IMR-90 (cell line): ENCODE measurements at regions not wholly inside any gene's neighbourhood (a gene's known extent, or its start where the extent isn't known, plus 50 kb on each side); places are given as distances from the start of the nearest gene placed in this dataset.

Experiments
- ATAC-seq: fragments of 200-7000 bp; cut with Tn5 transposase; 2 replicates; pipeline ENCODE4 v1.9.1; 2020; ENCODE audit warnings: low read depth, mild to moderate bottlenecking, moderate library complexity
- BruUV-seq: library from RNA; stranded (reverse); fragments of 400-500 nt; replicated peaks from 2 replicates; lab custom pipeline; 2021; lab: Mats Ljungman, UMichigan
- CTCF ChIA-PET: fragments of 300-600 bp; formaldehyde crosslinking; extraction: SDS; loops from one replicate; lab custom pipeline; 2021; ENCODE audit warnings: antibody characterized with exemption; lab: Yijun Ruan, JAX
- POLR2A ChIA-PET: fragments of 300-600 bp; sonication (Branson Sonifier 250); formaldehyde crosslinking; loops from one replicate; lab custom pipeline; 2022; ENCODE audit warnings: antibody characterized with exemption; ENCODE audit not compliant: unreplicated experiment; lab: Charles Lee
- DNase-seq: peaks from one replicate; pipeline ENCODE4 v3.0.0; 2013
- H2AFZ ChIP-seq: replicated peaks from 2 replicates; pipeline ENCODE3; 2013; ENCODE audit warnings: low read length, mild to moderate bottlenecking; ENCODE audit not compliant: poor library complexity
- H2AK5ac ChIP-seq: 2 replicates; pipeline ENCODE4 v1.6.1; 2013; ENCODE audit warnings: low read depth, low read length, inconsistent platforms
- H2AK9ac ChIP-seq: replicated peaks from 2 replicates; pipeline ENCODE3; 2013; ENCODE audit warnings: mild to moderate bottlenecking, low read depth, low read length, moderate library complexity; ENCODE audit not compliant: poor library complexity
- H2BK120ac ChIP-seq: 2 replicates; pipeline ENCODE4 v1.6.1; 2013; ENCODE audit warnings: low read depth, low read length, inconsistent platforms
- H2BK15ac ChIP-seq: 3 replicates; pipeline ENCODE4 v1.6.1; 2013; ENCODE audit warnings: low read depth, low read length, inconsistent platforms
- H2BK20ac ChIP-seq: 2 replicates; pipeline ENCODE4 v1.6.1; 2013; ENCODE audit warnings: low read depth, mild to moderate bottlenecking, inconsistent platforms, low read length, moderate library complexity
- H2BK5ac ChIP-seq: 2 replicates; pipeline ENCODE4 v1.6.1; 2013; ENCODE audit warnings: mild to moderate bottlenecking, low read depth, low read length, inconsistent platforms; ENCODE audit not compliant: poor library complexity, severe bottlenecking
- H3K14ac ChIP-seq: replicated peaks from 2 replicates; pipeline ENCODE4 v1.6.1; 2013; ENCODE audit warnings: low read depth, low read length, inconsistent platforms
- H3K18ac ChIP-seq: 2 replicates; pipeline ENCODE4 v1.6.1; 2013; ENCODE audit warnings: low read depth, low read length, control low read depth
- H3K23ac ChIP-seq: 2 replicates; pipeline ENCODE4 v1.6.1; 2013; ENCODE audit warnings: low read depth, low read length, inconsistent platforms
- H3K27ac ChIP-seq: 2 replicates; pipeline ENCODE4 v1.5.1; 2013; ENCODE audit warnings: mild to moderate bottlenecking, control low read depth, low read length; ENCODE audit not compliant: insufficient read depth
- H3K27me3 ChIP-seq: 2 replicates; pipeline ENCODE4 v1.6.1; 2013; ENCODE audit warnings: low read length; ENCODE audit not compliant: control insufficient read depth, insufficient read depth
- H3K36me3 ChIP-seq: 2 replicates; pipeline ENCODE4 v1.6.1; 2013; ENCODE audit warnings: low read length, mixed read lengths; ENCODE audit not compliant: control insufficient read depth, insufficient read depth
- H3K4ac ChIP-seq: 2 replicates; pipeline ENCODE4 v1.6.1; 2013; ENCODE audit warnings: low read depth, low read length, inconsistent platforms
- H3K4me1 ChIP-seq: 2 replicates; pipeline ENCODE4 v1.6.1; 2013; ENCODE audit warnings: low read length, mixed read lengths; ENCODE audit not compliant: control insufficient read depth, insufficient read depth
- H3K4me2 ChIP-seq: 2 replicates; pipeline ENCODE4 v1.6.1; 2013; ENCODE audit warnings: low read depth, mild to moderate bottlenecking, control low read depth, low read length, moderate library complexity
- H3K4me3 ChIP-seq: 2 replicates; pipeline ENCODE4 v1.5.1; 2013; ENCODE audit warnings: low read depth, mild to moderate bottlenecking, control low read depth, low read length, moderate library complexity; ENCODE audit not compliant: insufficient read depth
- H3K56ac ChIP-seq: 2 replicates; pipeline ENCODE4 v1.6.1; 2013; ENCODE audit warnings: low read length, inconsistent platforms; ENCODE audit not compliant: insufficient read depth; ENCODE audit errors: extremely low read depth
- H3K79me1 ChIP-seq, 2 experiments: 2 replicates each; pipeline ENCODE4 v1.6.1; 2013; ENCODE audit warnings: low read length in 2 of 2, inconsistent platforms in 1 of 2, low read depth in 1 of 2
- H3K9ac ChIP-seq: 2 replicates; pipeline ENCODE4 v1.6.1; 2013; ENCODE audit warnings: low read depth, low read length, control low read depth
- H3K9me1 ChIP-seq: 2 replicates; pipeline ENCODE4 v1.6.1; 2013; ENCODE audit warnings: low read length, inconsistent platforms; ENCODE audit not compliant: insufficient read depth
- H3K9me3 ChIP-seq: 2 replicates; pipeline ENCODE4 v1.6.1; 2013; ENCODE audit warnings: low read length; ENCODE audit not compliant: control insufficient read depth, insufficient read depth
- H4K20me1 ChIP-seq: 2 replicates; pipeline ENCODE4 v1.6.1; 2013; ENCODE audit warnings: low read length, inconsistent platforms; ENCODE audit not compliant: insufficient read depth
- H4K5ac ChIP-seq: 2 replicates; pipeline ENCODE4 v1.6.1; 2013; ENCODE audit warnings: mild to moderate bottlenecking, low read depth, low read length, control low read depth
- H4K8ac ChIP-seq, 2 experiments: 2 replicates each; pipeline ENCODE4 v1.6.1; 2013; ENCODE audit warnings: low read depth in 2 of 2, low read length in 2 of 2, control low read depth in 1 of 2, inconsistent platforms in 1 of 2
- H4K91ac ChIP-seq: 2 replicates; pipeline ENCODE4 v1.6.1; 2013; ENCODE audit warnings: low read depth, low read length, inconsistent platforms; ENCODE audit not compliant: insufficient read depth
- BHLHE40 ChIP-seq: fragments of 150-350 bp; IDR thresholded peaks from 2 replicates; pipeline ENCODE4 v1.6.1; 2016; ENCODE audit warnings: mild to moderate bottlenecking, low read depth, low read length
- CEBPB ChIP-seq: IDR thresholded peaks from 2 replicates; pipeline ENCODE4 v1.6.1; 2012; ENCODE audit warnings: low read depth, low read length, improper control_type of control experiment
- CHD1 ChIP-seq: IDR thresholded peaks from 2 replicates; pipeline ENCODE4 v1.6.1; 2012; ENCODE audit warnings: low read depth, low read length, improper control_type of control experiment
- CTCF ChIP-seq: conservative IDR thresholded peaks from 2 replicates; pipeline ENCODE4 v1.5.1; 2012; ENCODE audit warnings: mild to moderate bottlenecking, low read depth, low read length, improper control_type of control experiment
- ELK1 ChIP-seq: fragments of 150-350 bp; IDR thresholded peaks from 2 replicates; pipeline ENCODE4 v1.6.1; 2016; ENCODE audit warnings: low read depth, mild to moderate bottlenecking, low read length, moderate library complexity, borderline replicate concordance
- FOS ChIP-seq: fragments of 150-350 bp; IDR thresholded peaks from 2 replicates; pipeline ENCODE4 v1.6.1; 2016; ENCODE audit warnings: low read depth, low read length
- MAFK ChIP-seq: IDR thresholded peaks from 2 replicates; pipeline ENCODE4 v1.6.1; 2012; ENCODE audit warnings: low read depth, low read length, improper control_type of control experiment
- MAZ ChIP-seq: IDR thresholded peaks from 2 replicates; pipeline ENCODE4 v1.6.1; 2012; ENCODE audit warnings: low read depth, mild to moderate bottlenecking, low read length, improper control_type of control experiment, moderate library complexity, borderline replicate concordance
- MXI1 ChIP-seq: IDR thresholded peaks from 2 replicates; pipeline ENCODE4 v1.6.1; 2012; ENCODE audit warnings: low read depth, mild to moderate bottlenecking, low read length, moderate library complexity, borderline replicate concordance
- NFE2L2 ChIP-seq: fragments of 150-350 bp; IDR thresholded peaks from 2 replicates; pipeline ENCODE4 v1.6.1; 2016; ENCODE audit warnings: low read depth, mild to moderate bottlenecking, low read length
- POLR2A ChIP-seq: IDR thresholded peaks from 2 replicates; pipeline ENCODE4 v1.6.1; 2012; ENCODE audit warnings: mild to moderate bottlenecking, low read depth, low read length
- RAD21 ChIP-seq: IDR thresholded peaks from 2 replicates; pipeline ENCODE4 v1.6.1; 2012; ENCODE audit warnings: low read length, improper control_type of control experiment
- RCOR1 ChIP-seq: IDR thresholded peaks from 2 replicates; pipeline ENCODE4 v1.6.1; 2012; ENCODE audit warnings: mild to moderate bottlenecking, low read length, improper control_type of control experiment; ENCODE audit not compliant: insufficient replicate concordance
- RFX5 ChIP-seq: IDR thresholded peaks from 2 replicates; pipeline ENCODE4 v1.8.0; 2012; ENCODE audit warnings: low read depth, mild to moderate bottlenecking, low read length, moderate library complexity
- SMC3 ChIP-seq: fragments of 150-350 bp; IDR thresholded peaks from 2 replicates; pipeline ENCODE4 v1.6.1; 2016; ENCODE audit warnings: low read depth, mild to moderate bottlenecking, antibody characterized with exemption, low read length, moderate library complexity
- USF2 ChIP-seq: fragments of 150-350 bp; IDR thresholded peaks from 2 replicates; pipeline ENCODE4 v1.6.1; 2017; ENCODE audit warnings: mild to moderate bottlenecking, antibody characterized with exemption, low read length, low read depth
- dilution Hi-C: fragments of 300-500 bp; cut with HindIII; formaldehyde crosslinking; loops from one replicate; pipeline ENCODE4 v1.14.3; 2018; ENCODE audit warnings: low sequenced_read_pairs; ENCODE audit not compliant: unreplicated experiment
- in situ Hi-C: fragments of 300-500 bp; cut with MboI; formaldehyde crosslinking; loops from 3 replicates; pipeline ENCODE4 v1.14.3; 2019; ENCODE audit warnings: low sequenced_read_pairs, inconsistent platforms, mixed read lengths
- intact Hi-C: fragments of 100-400 bp; cut with micrococcal nuclease; formaldehyde crosslinking; loops from 2 replicates; pipeline ENCODE4 v1.10.0; 2022

GRCh38 chr2:35891528-35891927 is 464.1 kb upstream of the CRIM1 start:
- Histone ChIP-seq H3K27ac (no peak overlapping the region), H2BK15ac (no peak overlapping the region), H3K9ac (no peak overlapping the region), H4K20me1 (no peaks in the 10 kb centered on the region), H2BK120ac (no peak overlapping the region), H3K4me3 (no peak overlapping the region), H3K56ac (no peak overlapping the region), H3K27me3 (no peaks in the 10 kb centered on the region), H3K23ac (no peak overlapping the region), H3K9me3 (no peaks in the 10 kb centered on the region), H3K9me1 (no peaks in the 10 kb centered on the region), H3K4me2 (no peak overlapping the region), H3K36me3 (no peaks in the 10 kb centered on the region), H4K5ac (no peak overlapping the region), H2BK20ac (no peak overlapping the region), H3K18ac (no peak overlapping the region), H2AK5ac (no peak overlapping the region), H2BK5ac (no peak overlapping the region), H3K14ac (no peak overlapping the region), H2AK9ac (no peak overlapping the region), H2AFZ (no peak overlapping the region), H4K91ac (no peak overlapping the region), H3K79me1 (no peaks in the 10 kb centered on the region), H3K4ac (no peak overlapping the region), H3K4me1 (no peaks in the 10 kb centered on the region), H4K8ac (no peak overlapping the region)
- no TSS peak for BruUV-seq
- ChIA-PET POLR2A (no interaction called here), CTCF (no interaction called here)
- in situ Hi-C loops (no loop called here), intact Hi-C loops (no loop called here), dilution Hi-C loops (no loop called here)
- DNase-seq (no peak), ATAC-seq (no peak)
- TF ChIP-seq RAD21 (no peak), USF2 (no peak), CTCF (no peak), FOS (no peak), SMC3 (no peak), POLR2A (no peak), CHD1 (no peak), CEBPB (no peak), MXI1 (no peak), NFE2L2 (no peak), MAFK (no peak), BHLHE40 (no peak), MAZ (no peak), RCOR1 (no peak), RFX5 (no peak), ELK1 (no peak)
